Osteoblast (primary cell): ENCODE measurements at regions not wholly inside any gene's neighbourhood (a gene's known extent, or its start where the extent isn't known, plus 50 kb on each side); places are given as distances from the start of the nearest gene placed in this dataset.

Source experiments
- DNase-seq: peaks from one replicate; pipeline ENCODE4 v3.0.0; 2011; ENCODE audit warnings: low spot score, mixed read lengths; ENCODE audit not compliant: insufficient read length; ENCODE audit errors: missing footprints
- H2AFZ ChIP-seq: 2 replicates; pipeline ENCODE4 v1.6.0; 2011; ENCODE audit warnings: mild to moderate bottlenecking, low read length
- H3K27ac ChIP-seq: 2 replicates; pipeline ENCODE4 v1.5.1; 2011; ENCODE audit warnings: mild to moderate bottlenecking, low read depth, low read length, moderate library complexity
- H3K27me3 ChIP-seq: 2 replicates; pipeline ENCODE4 v1.6.0; 2012; ENCODE audit warnings: mild to moderate bottlenecking, control low read depth, inconsistent platforms, low read length, moderate library complexity; ENCODE audit not compliant: insufficient read depth
- H3K36me3 ChIP-seq: 2 replicates; pipeline ENCODE4 v1.5.1; 2011; ENCODE audit warnings: mild to moderate bottlenecking, low read length, control low read depth, moderate library complexity; ENCODE audit not compliant: insufficient read depth
- H3K4me1 ChIP-seq: 2 replicates; pipeline ENCODE4 v1.5.1; 2011; ENCODE audit warnings: mild to moderate bottlenecking, low read length, control low read depth, moderate library complexity; ENCODE audit not compliant: insufficient read depth
- H3K4me2 ChIP-seq: 2 replicates; pipeline ENCODE4 v1.6.0; 2011; ENCODE audit warnings: mild to moderate bottlenecking, low read length; ENCODE audit not compliant: insufficient read depth
- H3K4me3 ChIP-seq: fragments of 200-600 bp; sonication (generic); 3 replicates; pipeline ENCODE4 v1.5.1; 2012; ENCODE audit warnings: mild to moderate bottlenecking, low read length, inconsistent platforms; ENCODE audit not compliant: insufficient read depth
- H3K79me2 ChIP-seq: 2 replicates; pipeline ENCODE4 v1.6.0; 2012; ENCODE audit warnings: mild to moderate bottlenecking, low read length, control low read depth, inconsistent platforms; ENCODE audit not compliant: insufficient read depth
- H3K9me3 ChIP-seq: 2 replicates; pipeline ENCODE4 v1.5.1; 2011; ENCODE audit warnings: low read depth, low read length, control low read depth
- H4K20me1 ChIP-seq: 2 replicates; pipeline ENCODE4 v1.6.0; 2012; ENCODE audit warnings: mild to moderate bottlenecking, low read length, control low read depth; ENCODE audit not compliant: insufficient read depth
- TF ChIP-seq, protein P1 (sequence below): IDR thresholded peaks from 2 replicates; pipeline ENCODE4 v1.5.1; 2011; ENCODE audit warnings: mild to moderate bottlenecking, low read depth, low read length, moderate library complexity; ENCODE audit errors: extremely low read depth

DNA sequence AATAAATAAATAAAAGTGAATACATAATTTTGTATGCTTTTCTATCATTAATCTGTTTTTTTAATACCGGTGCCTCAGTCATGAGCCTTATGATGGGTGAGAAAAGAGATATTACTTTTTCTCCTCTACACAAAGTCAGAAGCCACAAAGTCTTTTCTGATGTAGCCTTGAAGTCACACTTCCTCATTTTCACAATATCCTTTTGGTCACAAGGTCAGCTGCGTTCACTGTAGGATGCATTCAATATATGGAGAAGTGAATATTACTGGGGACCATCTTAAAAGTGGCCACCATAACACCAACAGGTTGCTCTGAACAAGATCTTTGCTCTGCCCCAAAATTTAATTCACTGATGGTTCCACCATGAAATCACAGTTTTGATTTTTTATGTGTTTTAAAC lies 83.3 kb upstream of the TNR start:
- Histone ChIP-seq H2AFZ (no peak overlapping the region), H3K27me3 (no peaks in the 10 kb centered on the region)

DNA sequence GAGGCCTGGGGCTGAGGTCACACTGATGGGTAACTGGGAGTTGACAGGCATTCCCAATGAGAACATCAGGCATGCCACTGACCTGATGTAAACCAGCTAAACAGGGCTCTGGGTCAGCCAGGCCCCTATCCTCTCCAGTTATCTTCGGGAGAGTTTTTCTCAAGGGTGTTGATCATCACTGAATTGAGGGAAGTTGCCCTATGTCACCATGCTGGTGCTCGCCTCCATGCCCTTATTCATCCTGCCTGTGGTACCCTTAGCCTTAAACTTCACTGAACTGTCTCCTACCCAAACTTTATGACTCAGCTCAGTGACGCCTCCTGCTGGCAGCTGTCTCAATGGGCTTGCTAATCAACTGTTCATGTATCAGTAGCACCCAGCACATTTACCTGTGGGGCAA lies 80.7 kb upstream of the TNR start:
- Histone ChIP-seq H3K36me3 (no peaks in the 10 kb centered on the region), H3K27me3 (no peaks in the 10 kb centered on the region), H2AFZ (no peak overlapping the region), H3K27ac (no peak overlapping the region), H3K4me2 (no peak overlapping the region), H3K4me3 (no peak overlapping the region), H3K9me3 (no peaks in the 10 kb centered on the region), H4K20me1 (no peaks in the 10 kb centered on the region), H3K4me1 (no peaks in the 10 kb centered on the region), H3K79me2 (no peaks in the 10 kb centered on the region)
- TF ChIP-seq, protein P1, sequence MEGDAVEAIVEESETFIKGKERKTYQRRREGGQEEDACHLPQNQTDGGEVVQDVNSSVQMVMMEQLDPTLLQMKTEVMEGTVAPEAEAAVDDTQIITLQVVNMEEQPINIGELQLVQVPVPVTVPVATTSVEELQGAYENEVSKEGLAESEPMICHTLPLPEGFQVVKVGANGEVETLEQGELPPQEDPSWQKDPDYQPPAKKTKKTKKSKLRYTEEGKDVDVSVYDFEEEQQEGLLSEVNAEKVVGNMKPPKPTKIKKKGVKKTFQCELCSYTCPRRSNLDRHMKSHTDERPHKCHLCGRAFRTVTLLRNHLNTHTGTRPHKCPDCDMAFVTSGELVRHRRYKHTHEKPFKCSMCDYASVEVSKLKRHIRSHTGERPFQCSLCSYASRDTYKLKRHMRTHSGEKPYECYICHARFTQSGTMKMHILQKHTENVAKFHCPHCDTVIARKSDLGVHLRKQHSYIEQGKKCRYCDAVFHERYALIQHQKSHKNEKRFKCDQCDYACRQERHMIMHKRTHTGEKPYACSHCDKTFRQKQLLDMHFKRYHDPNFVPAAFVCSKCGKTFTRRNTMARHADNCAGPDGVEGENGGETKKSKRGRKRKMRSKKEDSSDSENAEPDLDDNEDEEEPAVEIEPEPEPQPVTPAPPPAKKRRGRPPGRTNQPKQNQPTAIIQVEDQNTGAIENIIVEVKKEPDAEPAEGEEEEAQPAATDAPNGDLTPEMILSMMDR: no peak
- no peak for DNase-seq

More for the DNA sequence above, 83.3 kb upstream of the TNR start:
- H3K4me3 ChIP-seq: no peak overlapping the region
- TF ChIP-seq, protein P1: no peak
- H4K20me1 ChIP-seq: no peaks in the 10 kb centered on the region
- H3K4me1 ChIP-seq: no peaks in the 10 kb centered on the region
- H3K9me3 ChIP-seq: no peaks in the 10 kb centered on the region
- no peak overlapping the region for H3K27ac ChIP-seq
- H3K36me3 ChIP-seq: no peaks in the 10 kb centered on the region
- no peaks in the 10 kb centered on the region for H3K79me2 ChIP-seq
- no peak for DNase-seq
- H3K4me2 ChIP-seq: no peak overlapping the region

DNA sequence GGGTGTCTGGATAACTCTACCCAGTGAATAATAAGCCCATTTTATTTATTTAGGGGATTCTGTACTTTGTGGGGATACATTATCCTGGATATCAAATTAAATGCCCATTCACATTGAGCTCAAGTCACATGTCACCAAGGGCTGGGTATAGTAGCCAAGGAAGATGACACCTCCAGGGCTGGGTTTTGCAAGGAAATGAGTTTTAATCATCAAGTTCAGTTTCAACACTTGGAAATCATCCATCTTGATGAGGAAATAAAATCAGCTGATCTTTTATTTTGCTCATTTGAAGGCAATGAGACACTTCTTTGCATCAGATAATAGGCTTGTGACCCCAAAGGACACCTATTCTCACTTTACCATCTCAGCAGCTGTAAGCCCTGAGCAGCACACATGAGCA lies 80.0 kb upstream of the TNR start:
- Histone ChIP-seq H4K20me1 (no peaks in the 10 kb centered on the region), H3K79me2 (no peaks in the 10 kb centered on the region), H3K27ac (no peak overlapping the region), H3K4me2 (no peak overlapping the region), H3K9me3 (no peaks in the 10 kb centered on the region), H3K27me3 (no peaks in the 10 kb centered on the region), H3K36me3 (no peaks in the 10 kb centered on the region), H3K4me1 (no peaks in the 10 kb centered on the region), H3K4me3 (no peak overlapping the region), H2AFZ (no peak overlapping the region)
- TF ChIP-seq, protein P1: no peak
- no peak for DNase-seq

DNA sequence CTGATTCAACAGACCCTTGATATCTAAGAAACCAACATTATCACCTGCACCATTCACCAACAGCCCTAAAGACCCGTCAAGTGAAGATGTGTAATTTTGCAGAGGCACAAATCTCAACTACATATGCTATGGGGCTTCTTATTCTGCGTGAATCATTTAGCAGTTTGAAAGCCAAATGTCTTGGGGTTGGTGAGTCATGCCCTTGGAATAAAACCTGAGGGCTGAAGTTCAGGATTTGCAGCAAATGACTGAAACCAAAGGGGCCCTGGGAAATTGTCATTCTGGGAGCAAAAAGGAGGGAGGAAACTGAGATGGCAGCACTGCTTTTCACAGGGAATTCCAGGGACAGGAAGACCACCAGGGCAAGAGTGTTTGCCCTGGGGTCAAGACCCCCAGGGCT lies 79.2 kb upstream of the TNR start:
- no peak overlapping the region for H3K4me2 ChIP-seq
- no peak overlapping the region for H2AFZ ChIP-seq
- H4K20me1 ChIP-seq: no peaks in the 10 kb centered on the region
- H3K79me2 ChIP-seq: no peaks in the 10 kb centered on the region
- H3K4me1 ChIP-seq: no peaks in the 10 kb centered on the region
- H3K27ac ChIP-seq: no peak overlapping the region
- H3K36me3 ChIP-seq: no peaks in the 10 kb centered on the region
- no peak for DNase-seq
- no peak overlapping the region for H3K4me3 ChIP-seq
- H3K9me3 ChIP-seq: no peaks in the 10 kb centered on the region
- no peaks in the 10 kb centered on the region for H3K27me3 ChIP-seq
- TF ChIP-seq, protein P1: no peak
